IPS-18a (cell line): ENCODE measurements at regions not wholly inside any gene's neighbourhood (a gene's known extent, or its start where the extent isn't known, plus 50 kb on each side); places are given as distances from the start of the nearest gene placed in this dataset.

Experiments
- H3K27ac ChIP-seq: one replicate; pipeline ENCODE4 v1.5.1; 2013; ENCODE audit warnings: low read length
- H3K27me3 ChIP-seq: one replicate; pipeline ENCODE4 v1.6.1; 2013; ENCODE audit warnings: mild to moderate bottlenecking, low read length; ENCODE audit not compliant: control insufficient read depth, insufficient read depth
- H3K36me3 ChIP-seq: one replicate; pipeline ENCODE4 v1.6.1; 2013; ENCODE audit warnings: low read depth, low read length; ENCODE audit not compliant: control insufficient read depth
- H3K4me1 ChIP-seq: one replicate; pipeline ENCODE4 v1.6.1; 2013; ENCODE audit warnings: low read depth, low read length; ENCODE audit not compliant: control insufficient read depth
- H3K4me3 ChIP-seq: one replicate; pipeline ENCODE4 v1.5.1; 2013; ENCODE audit warnings: low read length
- H3K9ac ChIP-seq: one replicate; pipeline ENCODE4 v1.6.1; 2013; ENCODE audit warnings: mild to moderate bottlenecking, low read length, moderate library complexity
- H3K9me3 ChIP-seq: one replicate; pipeline ENCODE4 v1.6.1; 2013; ENCODE audit warnings: low read depth, low read length; ENCODE audit not compliant: control insufficient read depth

DNA sequence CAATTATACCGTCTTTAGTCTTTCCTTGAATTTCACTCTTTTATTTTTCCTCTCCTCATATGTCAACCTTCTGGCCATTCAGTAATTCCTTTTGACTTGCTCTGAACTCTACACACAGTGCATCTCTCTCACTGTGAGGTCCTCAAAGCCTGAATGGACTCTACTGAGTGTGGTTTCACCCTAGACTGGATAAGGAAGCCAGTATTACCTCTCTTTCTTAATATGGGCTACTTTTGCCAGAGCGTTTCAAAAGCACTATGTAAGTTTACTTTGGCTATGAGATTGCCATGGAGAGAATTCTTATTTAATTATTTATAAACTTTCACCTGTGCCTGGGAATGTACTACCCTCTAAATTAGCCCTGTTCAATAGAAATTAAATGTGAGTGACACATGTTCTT is 343.5 kb upstream of the DDHD1 start:
- Histone ChIP-seq H3K9me3 (no peaks in the 10 kb centered on the region), H3K4me1 (peaks cover 7% of the 10 kb centered on the region), H3K27me3 (no peaks in the 10 kb centered on the region), H3K9ac (no peak overlapping the region), H3K36me3 (no peaks in the 10 kb centered on the region), H3K27ac (no peak overlapping the region), H3K4me3 (no peak overlapping the region)

DNA sequence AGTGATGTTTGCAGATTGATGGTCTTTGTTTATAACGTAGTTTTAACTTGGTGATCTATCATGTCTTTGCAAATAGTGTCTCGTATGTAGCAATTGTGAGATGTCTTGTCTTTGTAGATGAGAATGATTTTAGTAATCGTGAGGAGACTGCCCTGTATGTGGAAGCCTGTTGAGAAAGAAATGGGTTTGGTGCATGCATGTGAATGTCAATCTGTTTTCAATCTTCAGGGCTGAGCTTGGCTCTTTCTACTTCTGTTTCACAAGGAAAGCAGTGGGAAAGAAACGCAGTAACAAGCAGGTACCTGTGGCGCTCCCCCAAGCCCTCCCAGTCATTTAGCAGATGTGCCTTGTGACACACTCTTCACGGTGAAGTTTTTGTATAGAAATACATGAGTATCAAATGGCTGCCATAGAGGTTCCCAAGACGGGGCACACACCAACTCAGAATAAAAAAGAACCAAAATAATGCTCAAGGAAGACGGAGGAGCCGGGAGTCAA is 342.8 kb upstream of the DDHD1 start:
- Histone ChIP-seq H3K36me3 (no peaks in the 10 kb centered on the region), H3K27me3 (no peaks in the 10 kb centered on the region), H3K4me1 (peaks cover 7% of the 10 kb centered on the region), H3K4me3 (no peak overlapping the region), H3K9me3 (no peaks in the 10 kb centered on the region), H3K9ac (no peak overlapping the region), H3K27ac (no peak overlapping the region)

DNA sequence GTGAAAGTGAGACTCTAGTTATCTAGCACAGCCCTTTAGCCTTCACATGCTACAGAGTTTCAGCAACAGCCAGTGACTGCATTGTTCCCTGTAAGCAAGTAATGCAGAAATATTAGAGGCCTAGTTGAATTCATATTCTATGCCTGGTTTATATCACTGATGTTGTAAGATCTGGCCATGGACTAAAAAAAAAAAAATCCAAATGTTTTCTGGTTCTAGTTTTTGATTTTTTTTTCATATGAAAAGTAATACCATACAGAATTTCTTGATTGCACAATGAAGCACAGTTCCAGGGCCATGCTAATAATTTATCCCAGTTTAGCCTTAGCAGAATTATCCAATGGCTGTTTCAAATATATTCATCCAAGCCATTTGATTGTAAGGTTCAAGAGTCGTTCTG is 341.5 kb upstream of the DDHD1 start:
- Histone ChIP-seq H3K9me3 (no peaks in the 10 kb centered on the region), H3K27ac (no peak overlapping the region), H3K27me3 (no peaks in the 10 kb centered on the region), H3K36me3 (no peaks in the 10 kb centered on the region), H3K4me3 (no peak overlapping the region), H3K9ac (no peak overlapping the region), H3K4me1 (peaks cover 7% of the 10 kb centered on the region)

DNA sequence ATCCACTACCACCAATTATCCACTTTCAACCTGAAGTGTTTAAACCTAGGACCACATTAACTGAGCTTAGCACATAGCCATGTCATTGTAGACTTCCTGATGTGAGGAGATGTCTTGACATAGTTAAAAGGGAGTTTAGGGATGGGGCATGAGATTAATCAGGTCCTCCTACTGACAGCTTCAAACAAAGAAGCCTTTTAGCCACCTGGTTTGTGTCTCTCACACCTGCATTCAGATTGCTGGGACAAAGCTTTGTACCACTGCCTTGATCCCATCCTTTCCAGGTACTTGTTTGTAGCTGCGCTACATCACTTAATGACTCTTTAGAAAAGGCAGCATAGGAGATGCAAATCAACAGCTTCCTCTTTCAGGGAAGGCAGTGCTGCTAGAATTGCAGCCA is 340.7 kb upstream of the DDHD1 start:
- no peak overlapping the region for H3K27ac ChIP-seq
- peaks cover 7% of the 10 kb centered on the region for H3K4me1 ChIP-seq
- no peaks in the 10 kb centered on the region for H3K9me3 ChIP-seq
- H3K4me3 ChIP-seq: no peak overlapping the region
- no peaks in the 10 kb centered on the region for H3K36me3 ChIP-seq
- H3K27me3 ChIP-seq: no peaks in the 10 kb centered on the region
- H3K9ac ChIP-seq: no peak overlapping the region

DNA sequence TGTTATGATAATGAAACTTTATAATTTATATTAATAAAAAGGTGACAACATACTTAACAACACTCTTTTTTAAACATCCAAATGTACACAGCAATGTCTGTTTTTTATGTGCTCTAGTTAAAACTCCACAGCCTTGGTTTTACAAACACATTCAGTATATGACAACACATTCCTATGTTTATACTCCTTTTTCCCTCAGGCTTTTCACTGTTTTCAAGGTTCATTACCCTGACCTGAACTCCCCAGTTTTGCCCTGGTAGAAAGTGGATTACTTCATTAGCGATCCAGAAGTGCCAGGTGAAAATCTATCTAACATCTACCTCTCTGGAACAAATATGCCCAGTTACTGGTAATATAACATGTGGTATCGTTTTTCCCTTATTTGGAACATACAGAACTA is 340.2 kb upstream of the DDHD1 start:
- Histone ChIP-seq H3K27me3 (no peaks in the 10 kb centered on the region), H3K27ac (no peak overlapping the region), H3K36me3 (no peaks in the 10 kb centered on the region), H3K4me1 (peaks cover 7% of the 10 kb centered on the region), H3K9me3 (no peaks in the 10 kb centered on the region), H3K4me3 (no peak overlapping the region), H3K9ac (no peak overlapping the region)

DNA sequence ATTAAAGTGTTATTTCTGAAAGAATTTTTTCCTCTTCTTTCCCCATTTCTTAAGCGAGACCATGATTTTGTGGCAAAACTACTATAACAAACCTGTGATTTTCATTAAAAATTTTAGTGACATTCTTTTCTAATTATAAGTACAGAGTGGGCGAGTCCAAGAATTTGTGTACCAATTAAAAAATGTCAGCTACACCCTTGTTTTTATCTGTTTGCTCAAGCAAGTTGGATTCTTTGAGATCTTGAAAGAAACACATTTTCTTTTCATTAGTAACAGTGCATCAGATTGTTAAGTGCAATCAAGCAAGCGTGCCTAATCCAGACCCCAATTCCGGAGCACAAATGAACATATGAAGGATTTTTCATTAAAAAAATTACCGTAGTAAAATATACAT is 338.8 kb upstream of the DDHD1 start:
- Histone ChIP-seq H3K4me3 (no peak overlapping the region), H3K4me1 (peaks cover 7% of the 10 kb centered on the region), H3K36me3 (no peaks in the 10 kb centered on the region), H3K27ac (no peak overlapping the region), H3K27me3 (no peaks in the 10 kb centered on the region), H3K9me3 (no peaks in the 10 kb centered on the region), H3K9ac (no peak overlapping the region)

DNA sequence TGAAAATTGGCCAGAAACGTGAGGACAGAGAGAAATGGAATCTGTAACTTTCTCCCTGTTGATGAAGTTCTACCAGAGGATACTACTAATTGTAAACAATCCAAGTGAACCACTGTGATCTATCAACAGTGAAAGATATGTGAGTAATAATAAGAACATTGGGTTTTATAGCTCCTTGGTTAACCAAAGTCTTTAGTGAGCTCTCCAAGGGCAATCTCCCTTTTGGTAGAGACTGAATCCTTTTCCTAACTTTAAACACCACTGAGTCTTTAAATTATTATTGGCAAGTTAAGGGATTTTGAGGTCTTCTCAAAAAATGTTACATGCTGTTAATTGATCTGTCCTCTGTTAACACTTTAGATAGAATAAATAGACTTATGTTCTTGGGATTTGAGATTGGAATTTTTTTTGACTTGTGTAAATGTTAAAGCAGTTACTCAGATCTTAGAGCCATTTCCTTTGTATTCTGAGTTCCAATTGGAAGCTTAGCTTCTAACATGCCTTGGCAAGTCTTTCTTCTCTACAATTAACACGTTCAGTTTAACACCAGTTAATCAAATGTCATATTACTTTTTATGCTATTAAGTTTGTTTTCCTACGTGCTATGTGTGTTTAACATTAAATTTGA is 338.2 kb upstream of the DDHD1 start:
- Histone ChIP-seq H3K36me3 (no peaks in the 10 kb centered on the region), H3K27me3 (no peaks in the 10 kb centered on the region), H3K27ac (no peak overlapping the region), H3K9me3 (no peaks in the 10 kb centered on the region), H3K4me1 (peaks cover 7% of the 10 kb centered on the region), H3K9ac (no peak overlapping the region), H3K4me3 (no peak overlapping the region)

DNA sequence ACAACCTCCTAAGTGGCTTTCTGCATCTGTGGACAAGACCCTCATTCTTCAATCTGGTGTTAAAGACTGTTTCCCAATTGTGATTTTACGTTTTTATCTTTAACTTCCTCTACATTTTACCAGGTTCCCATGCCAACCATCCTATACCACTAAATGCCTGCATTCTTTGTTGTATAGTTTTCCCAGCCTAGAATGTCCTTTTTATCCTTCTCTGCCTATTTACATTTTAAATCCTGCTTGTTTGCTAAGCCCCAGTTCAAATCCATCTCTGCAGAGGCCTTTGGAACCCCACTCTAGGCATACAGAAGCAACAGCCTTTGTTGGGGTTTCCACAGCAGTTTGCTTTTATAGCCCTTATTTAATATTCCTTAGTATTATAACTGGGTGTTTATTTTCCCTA is 325.1 kb upstream of the DDHD1 start:
- Histone ChIP-seq H3K9me3 (peaks cover 10% of the 10 kb centered on the region), H3K27ac (no peak overlapping the region), H3K36me3 (no peaks in the 10 kb centered on the region)

DNA sequence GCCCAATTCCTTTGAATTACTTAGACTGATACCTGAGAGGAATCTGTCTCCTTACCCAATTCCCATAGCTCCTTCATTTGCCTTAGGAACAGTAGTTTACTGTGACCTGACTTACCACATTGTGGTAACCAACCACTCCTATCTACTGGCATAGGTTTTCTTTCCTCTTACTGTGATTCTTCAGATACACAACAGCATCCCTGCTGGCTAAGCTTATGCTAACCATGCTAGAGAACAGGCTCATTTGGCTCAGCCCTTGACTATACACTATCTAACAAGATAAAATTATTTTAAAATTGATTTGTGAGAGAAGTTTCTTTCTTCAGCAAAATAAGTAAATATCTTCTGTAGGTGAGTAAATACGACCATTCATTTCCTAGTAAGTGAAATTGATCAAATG is 320.4 kb upstream of the DDHD1 start:
- peaks cover 3% of the 10 kb centered on the region for H3K4me1 ChIP-seq
- no peak overlapping the region for H3K27ac ChIP-seq
- no peaks in the 10 kb centered on the region for H3K36me3 ChIP-seq
- H3K4me3 ChIP-seq: no peak overlapping the region
- H3K9me3 ChIP-seq: no peaks in the 10 kb centered on the region
- H3K27me3 ChIP-seq: no peaks in the 10 kb centered on the region
- H3K9ac ChIP-seq: no peak overlapping the region

More for the DNA sequence above, 325.1 kb upstream of the DDHD1 start:
- H3K4me3 ChIP-seq: no peak overlapping the region
- H3K27me3 ChIP-seq: no peaks in the 10 kb centered on the region
- H3K4me1 ChIP-seq: peaks cover 3% of the 10 kb centered on the region
- no peak overlapping the region for H3K9ac ChIP-seq

DNA sequence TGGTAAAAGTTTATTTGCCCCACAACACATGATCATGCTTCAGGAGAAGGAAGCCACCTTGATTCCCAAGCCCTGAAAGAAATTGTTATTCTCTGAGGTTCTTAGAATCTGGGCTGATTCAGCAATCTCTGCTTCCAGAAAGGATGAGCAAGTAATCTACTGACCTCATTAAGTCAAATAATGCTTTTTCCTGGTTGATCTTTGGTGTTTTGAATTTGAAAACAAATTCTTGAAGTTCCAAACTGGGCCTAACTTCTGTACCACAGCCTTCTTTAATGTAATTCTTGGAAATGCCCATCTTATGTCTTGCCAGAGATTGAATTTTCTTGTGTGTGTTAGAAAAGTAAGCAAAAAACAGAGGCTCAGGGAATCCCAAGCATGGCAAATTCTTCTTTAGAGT is 319.2 kb upstream of the DDHD1 start:
- no peak overlapping the region for H3K27ac ChIP-seq
- peaks cover 3% of the 10 kb centered on the region for H3K4me1 ChIP-seq

DNA sequence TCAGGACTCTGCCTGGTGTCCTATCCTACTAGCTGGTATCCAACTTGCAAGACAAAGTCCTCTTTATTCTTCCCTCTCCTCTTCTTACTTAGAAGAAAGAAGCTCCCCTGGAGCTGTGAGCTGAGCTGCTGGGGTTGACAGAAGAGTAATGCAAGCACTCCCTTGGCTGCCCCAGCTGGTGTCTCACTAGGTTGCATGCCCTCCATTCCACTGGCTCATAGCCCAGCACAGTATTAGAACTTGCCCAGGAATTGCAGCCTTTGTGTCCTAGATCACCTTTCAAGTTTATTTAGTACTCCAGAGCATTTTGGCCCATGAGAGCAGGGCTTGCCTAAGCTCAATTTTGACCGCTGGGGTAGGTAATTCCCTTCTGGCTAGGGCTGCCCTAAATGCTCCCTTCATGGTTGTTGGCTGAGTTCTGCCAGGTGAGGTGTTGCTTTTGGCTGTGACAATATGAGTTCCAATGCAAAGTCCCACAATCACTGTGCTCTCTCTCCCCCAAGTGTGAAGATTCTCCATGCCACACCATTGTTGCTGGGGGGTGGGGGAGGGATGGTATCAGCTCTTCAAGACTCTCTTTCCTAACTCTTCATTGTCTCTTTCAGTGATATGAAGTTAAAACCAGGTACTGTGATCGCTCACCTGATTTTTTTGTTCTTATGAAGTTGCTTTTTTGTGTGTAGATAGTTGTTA is 317.4 kb upstream of the DDHD1 start:
- peaks cover 3% of the 10 kb centered on the region for H3K4me1 ChIP-seq
- no peak overlapping the region for H3K27ac ChIP-seq
- H3K27me3 ChIP-seq: no peaks in the 10 kb centered on the region
- no peaks in the 10 kb centered on the region for H3K36me3 ChIP-seq
- H3K9me3 ChIP-seq: no peaks in the 10 kb centered on the region
- no peak overlapping the region for H3K9ac ChIP-seq
- no peak overlapping the region for H3K4me3 ChIP-seq

More for the DNA sequence above, 319.2 kb upstream of the DDHD1 start:
- Histone ChIP-seq H3K36me3 (no peaks in the 10 kb centered on the region), H3K9me3 (no peaks in the 10 kb centered on the region), H3K27me3 (no peaks in the 10 kb centered on the region), H3K4me3 (no peak overlapping the region), H3K9ac (no peak overlapping the region)

DNA sequence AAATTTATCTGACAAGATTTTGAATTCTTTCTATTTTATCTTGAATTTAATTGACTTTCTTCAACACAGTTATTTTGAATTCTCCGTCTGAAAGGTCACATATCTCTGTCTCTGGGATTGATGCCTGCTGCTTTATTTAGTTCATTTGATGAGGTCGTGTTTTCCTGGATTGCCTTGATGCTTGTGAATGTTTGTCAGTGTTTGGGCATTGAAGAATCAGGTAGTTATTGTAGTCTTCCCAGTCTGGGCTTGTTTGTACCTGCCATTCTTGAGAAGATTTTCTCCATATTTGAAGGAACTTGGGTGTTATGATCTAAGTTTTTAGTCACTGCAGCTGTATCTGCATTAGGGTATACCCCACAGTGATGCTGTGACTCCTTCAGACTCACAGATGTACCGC is 315.8 kb upstream of the DDHD1 start:
- no peaks in the 10 kb centered on the region for H3K27me3 ChIP-seq
- no peaks in the 10 kb centered on the region for H3K9me3 ChIP-seq
- H3K4me3 ChIP-seq: no peak overlapping the region
- H3K4me1 ChIP-seq: peaks cover 3% of the 10 kb centered on the region
- no peak overlapping the region for H3K9ac ChIP-seq
- no peaks in the 10 kb centered on the region for H3K36me3 ChIP-seq
- no peak overlapping the region for H3K27ac ChIP-seq
